ENCODE measurements at regions not wholly inside any gene's neighbourhood (a gene's known extent, or its start where the extent isn't known, plus 50 kb on each side); places are given as distances from the start of the nearest gene placed in this dataset.

DNA sequence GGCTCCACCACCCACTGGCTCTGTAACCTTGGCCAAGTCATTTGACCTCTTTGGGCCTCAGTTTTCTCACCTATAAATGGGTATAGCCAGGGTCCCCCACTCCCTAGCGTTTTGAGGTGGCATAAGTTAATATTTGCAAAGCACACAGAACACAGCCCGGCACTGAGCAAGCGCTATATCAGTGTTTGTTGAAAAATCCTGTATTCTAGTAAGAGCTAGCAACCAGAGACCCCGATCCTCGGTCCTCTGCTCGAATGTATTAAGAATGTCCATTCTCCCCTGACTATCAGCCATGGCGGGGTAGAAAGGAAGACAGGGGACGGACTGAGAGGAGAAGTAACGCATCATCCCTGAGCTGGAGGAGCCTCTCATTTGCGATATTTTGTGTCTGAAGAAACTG is 131.2 kb downstream of the IRF8 start:
- TF ChIP-seq, protein P1, sequence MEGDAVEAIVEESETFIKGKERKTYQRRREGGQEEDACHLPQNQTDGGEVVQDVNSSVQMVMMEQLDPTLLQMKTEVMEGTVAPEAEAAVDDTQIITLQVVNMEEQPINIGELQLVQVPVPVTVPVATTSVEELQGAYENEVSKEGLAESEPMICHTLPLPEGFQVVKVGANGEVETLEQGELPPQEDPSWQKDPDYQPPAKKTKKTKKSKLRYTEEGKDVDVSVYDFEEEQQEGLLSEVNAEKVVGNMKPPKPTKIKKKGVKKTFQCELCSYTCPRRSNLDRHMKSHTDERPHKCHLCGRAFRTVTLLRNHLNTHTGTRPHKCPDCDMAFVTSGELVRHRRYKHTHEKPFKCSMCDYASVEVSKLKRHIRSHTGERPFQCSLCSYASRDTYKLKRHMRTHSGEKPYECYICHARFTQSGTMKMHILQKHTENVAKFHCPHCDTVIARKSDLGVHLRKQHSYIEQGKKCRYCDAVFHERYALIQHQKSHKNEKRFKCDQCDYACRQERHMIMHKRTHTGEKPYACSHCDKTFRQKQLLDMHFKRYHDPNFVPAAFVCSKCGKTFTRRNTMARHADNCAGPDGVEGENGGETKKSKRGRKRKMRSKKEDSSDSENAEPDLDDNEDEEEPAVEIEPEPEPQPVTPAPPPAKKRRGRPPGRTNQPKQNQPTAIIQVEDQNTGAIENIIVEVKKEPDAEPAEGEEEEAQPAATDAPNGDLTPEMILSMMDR (IDR thresholded peaks at IDR 0.05) = no peak
- H3K4me3 ChIP-seq = no peak overlapping the region
- H3K9ac ChIP-seq (ENCODE audit: low read depth in 2 of 2, low read length in 2 of 2) = no peak overlapping the region
- H3K36me3 ChIP-seq = no peaks in the 10 kb centered on the region
- H3K27ac ChIP-seq = no peak overlapping the region
- no peak for DNase-seq
- no peaks in the 10 kb centered on the region for H3K9me3 ChIP-seq
- no peaks in the 10 kb centered on the region for H3K27me3 ChIP-seq
- intact Hi-C loops (cut with DNase I) = no loop called here
- H3K4me1 ChIP-seq = peaks cover 10% of the 10 kb centered on the region

DNA sequence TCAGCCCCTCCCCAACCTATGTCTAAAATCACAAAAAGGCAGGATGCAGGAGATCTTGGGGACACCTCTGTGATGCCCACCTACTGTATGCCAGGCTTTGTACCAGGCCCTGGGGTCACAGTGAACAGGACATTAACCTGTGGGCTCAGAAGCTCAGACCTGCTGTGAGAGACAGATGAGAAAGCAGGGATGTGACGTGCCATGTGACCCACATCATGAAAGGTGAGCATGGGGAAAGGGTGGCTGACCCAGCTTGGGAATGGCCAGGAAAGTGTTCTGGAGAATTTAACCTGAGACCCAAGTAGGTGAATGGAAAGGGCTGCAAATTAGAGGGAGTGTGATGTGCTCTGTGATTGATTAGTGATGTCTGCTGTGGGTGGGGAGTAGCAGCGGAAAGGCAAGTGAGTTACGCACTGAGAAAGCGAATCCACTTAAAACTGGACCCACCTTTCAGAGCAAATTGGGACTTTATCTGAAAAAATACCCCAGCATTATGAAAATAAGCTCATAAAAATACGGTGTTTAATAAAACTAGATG is 132.2 kb downstream of the IRF8 start:
- DNase-seq = no peak
- no peak overlapping the region for H3K4me3 ChIP-seq
- no peaks in the 10 kb centered on the region for H3K27me3 ChIP-seq
- no peaks in the 10 kb centered on the region for H3K36me3 ChIP-seq
- peaks cover 10% of the 10 kb centered on the region for H3K4me1 ChIP-seq
- TF ChIP-seq, protein P1 (IDR thresholded peaks at IDR 0.05) = no peak
- intact Hi-C loops (cut with DNase I) = no loop called here
- no peaks in the 10 kb centered on the region for H3K9me3 ChIP-seq
- H3K27ac ChIP-seq = no peak overlapping the region
- no peak overlapping the region for H3K9ac ChIP-seq (ENCODE audit: low read depth in 2 of 2, low read length in 2 of 2)

- H3K27me3 ChIP-seq = no peaks in the 10 kb centered on the region
- H3K27ac ChIP-seq = no peak overlapping the region
- peaks cover 5% of the 10 kb centered on the region for H3K4me1 ChIP-seq
- H3K9me3 ChIP-seq = no peaks in the 10 kb centered on the region
- no peak for DNase-seq
- H3K4me3 ChIP-seq = no peak overlapping the region
- H3K9ac ChIP-seq (ENCODE audit: low read depth in 2 of 2, low read length in 2 of 2) = no peak overlapping the region
- TF ChIP-seq, protein P1 (IDR thresholded peaks at IDR 0.05) = no peak
- intact Hi-C loops (cut with DNase I) = no loop called here
- H3K36me3 ChIP-seq = no peaks in the 10 kb centered on the region
Measured at GRCh38 chr16:86033016-86033474, 134.1 kb downstream of the IRF8 start.

- TF ChIP-seq, protein P1 (IDR thresholded peaks at IDR 0.05) = no peak
- no peaks in the 10 kb centered on the region for H3K9me3 ChIP-seq
- no peak for DNase-seq
- intact Hi-C loops (cut with DNase I) = no loop called here
- H3K4me3 ChIP-seq = no peak overlapping the region
- peaks cover 5% of the 10 kb centered on the region for H3K4me1 ChIP-seq
- H3K27me3 ChIP-seq = no peaks in the 10 kb centered on the region
- H3K27ac ChIP-seq = no peak overlapping the region
- no peaks in the 10 kb centered on the region for H3K36me3 ChIP-seq
- no peak overlapping the region for H3K9ac ChIP-seq (ENCODE audit: low read depth in 2 of 2, low read length in 2 of 2)
Measured at GRCh38 chr16:86033971-86034370, 135.0 kb downstream of the IRF8 start.

DNA sequence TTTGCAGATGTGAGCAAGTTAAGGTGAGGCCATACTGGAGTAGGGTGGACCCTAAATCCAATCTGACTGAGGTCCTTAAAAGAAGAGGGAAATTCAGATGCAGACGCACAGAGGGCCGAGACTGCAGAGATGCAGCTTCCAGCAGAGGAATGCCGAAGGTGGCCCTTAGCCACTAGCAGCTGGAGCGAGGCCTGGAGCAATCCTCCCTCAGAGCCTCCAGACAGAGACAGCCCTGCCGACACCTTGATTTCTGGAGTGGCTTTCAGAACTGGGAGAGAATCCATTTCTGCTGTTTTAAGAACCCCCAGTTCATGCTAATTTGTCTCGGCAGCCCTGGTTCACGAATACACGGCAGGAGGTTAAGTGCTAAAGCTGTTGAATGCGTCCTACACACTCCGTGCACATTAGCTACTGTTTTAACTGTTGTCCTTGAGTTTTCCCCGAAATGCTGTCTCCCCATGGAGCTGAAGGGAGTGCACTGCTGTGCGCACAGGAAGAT is 135.5 kb downstream of the IRF8 start:
- Histone ChIP-seq H3K36me3 (no peaks in the 10 kb centered on the region), H3K9ac (ENCODE audit: low read depth in 2 of 2, low read length in 2 of 2) (no peak overlapping the region), H3K9me3 (no peaks in the 10 kb centered on the region), H3K27ac (no peak overlapping the region), H3K4me1 (peaks cover under 1% of the 10 kb centered on the region), H3K27me3 (no peaks in the 10 kb centered on the region), H3K4me3 (no peak overlapping the region)
- intact Hi-C loops (cut with DNase I) = no loop called here
- TF ChIP-seq, protein P1 (IDR thresholded peaks at IDR 0.05) = no peak
- no peak for DNase-seq

Measured in colonic mucosa (tissue), 4 donors.